ENCODE measurements at regions not wholly inside any gene's neighbourhood (a gene's known extent, or its start where the extent isn't known, plus 50 kb on each side); places are given as distances from the start of the nearest gene placed in this dataset.

DNA sequence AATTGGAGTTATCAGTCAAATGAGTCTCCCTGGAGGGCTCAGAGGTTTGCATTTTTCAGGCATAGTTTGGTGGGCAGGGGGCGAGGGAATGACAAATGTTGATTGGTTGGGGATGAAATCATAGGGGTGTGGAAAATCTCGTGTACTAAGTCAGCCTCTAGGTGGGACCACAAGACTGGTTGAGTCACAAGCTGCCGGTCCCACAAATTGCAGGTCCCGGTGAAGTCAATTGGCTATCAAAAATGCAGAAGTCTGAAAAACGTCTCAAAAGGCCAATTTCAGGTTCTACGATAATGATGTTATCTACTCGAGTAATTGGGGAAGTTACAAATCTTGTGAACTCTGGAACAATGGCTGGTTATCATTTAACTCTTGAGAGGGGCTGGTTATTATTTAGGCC lies 98.8 kb upstream of the DHX15 start:
- TF ChIP-seq, protein P1, sequence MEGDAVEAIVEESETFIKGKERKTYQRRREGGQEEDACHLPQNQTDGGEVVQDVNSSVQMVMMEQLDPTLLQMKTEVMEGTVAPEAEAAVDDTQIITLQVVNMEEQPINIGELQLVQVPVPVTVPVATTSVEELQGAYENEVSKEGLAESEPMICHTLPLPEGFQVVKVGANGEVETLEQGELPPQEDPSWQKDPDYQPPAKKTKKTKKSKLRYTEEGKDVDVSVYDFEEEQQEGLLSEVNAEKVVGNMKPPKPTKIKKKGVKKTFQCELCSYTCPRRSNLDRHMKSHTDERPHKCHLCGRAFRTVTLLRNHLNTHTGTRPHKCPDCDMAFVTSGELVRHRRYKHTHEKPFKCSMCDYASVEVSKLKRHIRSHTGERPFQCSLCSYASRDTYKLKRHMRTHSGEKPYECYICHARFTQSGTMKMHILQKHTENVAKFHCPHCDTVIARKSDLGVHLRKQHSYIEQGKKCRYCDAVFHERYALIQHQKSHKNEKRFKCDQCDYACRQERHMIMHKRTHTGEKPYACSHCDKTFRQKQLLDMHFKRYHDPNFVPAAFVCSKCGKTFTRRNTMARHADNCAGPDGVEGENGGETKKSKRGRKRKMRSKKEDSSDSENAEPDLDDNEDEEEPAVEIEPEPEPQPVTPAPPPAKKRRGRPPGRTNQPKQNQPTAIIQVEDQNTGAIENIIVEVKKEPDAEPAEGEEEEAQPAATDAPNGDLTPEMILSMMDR (IDR thresholded peaks at IDR 0.05): no peak
- TF ChIP-seq EZH2 (IDR thresholded peaks at IDR 0.05; ENCODE audit: borderline replicate concordance, insufficient read depth, low read depth, low read length, poor library complexity, severe bottlenecking): no peak

Data from B cell (primary cell).